ENCODE measurements at regions not wholly inside any gene's neighbourhood (a gene's known extent, or its start where the extent isn't known, plus 50 kb on each side); places are given as distances from the start of the nearest gene placed in this dataset. TPM values are rescaled to one million over a fixed set of nuclear protein-coding genes. Genes with fewer than 3 reads are reported as not detected.

- H3K4me2 ChIP-seq (ENCODE audit: low read length, poor library complexity, severe bottlenecking): no peak overlapping the region
- H4K8ac ChIP-seq (ENCODE audit: low read length): no peak overlapping the region
- no peaks in the 10 kb centered on the region for H3K4me1 ChIP-seq (ENCODE audit: control insufficient read depth, insufficient read depth, low read depth, low read length)
- no peak overlapping the region for H2BK12ac ChIP-seq (ENCODE audit: low read length in 2 of 2)
- H3K9ac ChIP-seq (ENCODE audit: low read length): no peak overlapping the region
- no peak overlapping the region for H3K14ac ChIP-seq (ENCODE audit: low read length in 2 of 2)
- no peak overlapping the region for H4K91ac ChIP-seq (ENCODE audit: low read length)
- no peak overlapping the region for H3K4me3 ChIP-seq (ENCODE audit: insufficient read depth in 1 of 2, low read depth in 1 of 2, low read length in 2 of 2)
- 94% methylated on average over 3 of the region's 4 CpGs for WGBS
- no peak overlapping the region for H2AFZ ChIP-seq (ENCODE audit: low read depth, low read length)
- no peaks in the 10 kb centered on the region for H3K79me1 ChIP-seq (replicated peaks; ENCODE audit: low read length, poor library complexity, severe bottlenecking)
- no peaks in the 10 kb centered on the region for H3K9me3 ChIP-seq (ENCODE audit: control insufficient read depth, low read length)
- H3K27ac ChIP-seq (ENCODE audit: low read length, poor library complexity, severe bottlenecking): no peak overlapping the region
- H3K36me3 ChIP-seq (ENCODE audit: control insufficient read depth in 1 of 2, insufficient read depth in 2 of 2, low read depth in 1 of 2, low read length in 2 of 2): peaks cover 3 to 19% of the 10 kb centered on the region in 2 experiments
- H3K27me3 ChIP-seq (ENCODE audit: control insufficient read depth in 1 of 2, insufficient read depth in 1 of 2, low read length in 2 of 2): no peaks in the 10 kb centered on the region
- H2AK5ac ChIP-seq (ENCODE audit: low read length, severe bottlenecking): no peak overlapping the region
- H2BK5ac ChIP-seq (ENCODE audit: low read depth, low read length, poor library complexity, severe bottlenecking): no peak overlapping the region
- DNase-seq: no peak
- no peak overlapping the region for H3K23ac ChIP-seq (ENCODE audit: low read length in 2 of 2)
- H3K4ac ChIP-seq (ENCODE audit: low read depth in 1 of 2, low read length in 2 of 2): no peak overlapping the region
- H2BK120ac ChIP-seq (ENCODE audit: low read depth, low read length): no peak overlapping the region
- H2BK15ac ChIP-seq (ENCODE audit: low read depth, poor library complexity, severe bottlenecking): no peak overlapping the region
- no peak overlapping the region for H3K18ac ChIP-seq (ENCODE audit: low read depth in 1 of 2, low read length in 2 of 2)
These were observed 53.8 kb upstream of the DPH5 start for GRCh38 chr1:101079341-101079740.

DNA sequence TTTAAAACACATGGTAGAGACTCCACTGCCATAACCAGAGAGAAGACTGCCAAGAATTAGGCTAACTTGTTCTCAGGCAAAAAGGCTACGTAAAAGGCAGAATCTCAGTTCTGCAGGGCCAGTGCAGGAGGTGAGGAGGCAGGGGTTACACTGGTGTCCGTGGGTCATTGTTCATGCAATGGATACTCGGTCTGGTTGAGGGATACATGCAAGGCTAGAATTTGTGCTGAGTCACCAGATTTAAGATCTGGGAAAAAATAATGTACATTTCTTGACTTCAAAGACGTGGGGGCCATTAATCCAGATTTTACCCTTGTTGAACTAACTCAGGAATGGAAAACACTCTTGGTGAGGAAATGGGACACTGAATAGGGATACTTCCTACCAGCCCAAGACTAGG lies 52.3 kb upstream of the DPH5 start:
- no peak overlapping the region for H3K4me3 ChIP-seq (ENCODE audit: insufficient read depth in 1 of 2, low read depth in 1 of 2, low read length in 2 of 2)
- H4K91ac ChIP-seq (ENCODE audit: low read length): no peak overlapping the region
- no peak overlapping the region for H2BK5ac ChIP-seq (ENCODE audit: low read depth, low read length, poor library complexity, severe bottlenecking)
- no peak overlapping the region for H3K18ac ChIP-seq (ENCODE audit: low read depth in 1 of 2, low read length in 2 of 2)
- H3K27me3 ChIP-seq (ENCODE audit: control insufficient read depth in 1 of 2, insufficient read depth in 1 of 2, low read length in 2 of 2): no peaks in the 10 kb centered on the region
- peak overlapping the region in 1 of 2 experiments; percentile 25 for H2BK12ac ChIP-seq (ENCODE audit: low read length in 2 of 2)
- H3K14ac ChIP-seq (ENCODE audit: low read length in 2 of 2): no peak overlapping the region
- no peaks in the 10 kb centered on the region for H3K4me1 ChIP-seq (ENCODE audit: control insufficient read depth, insufficient read depth, low read depth, low read length)
- no peak overlapping the region for H2BK15ac ChIP-seq (ENCODE audit: low read depth, poor library complexity, severe bottlenecking)
- H2AFZ ChIP-seq (ENCODE audit: low read depth, low read length): no peak overlapping the region
- H3K23ac ChIP-seq (ENCODE audit: low read length in 2 of 2): no peak overlapping the region
- no peak for DNase-seq
- no peak overlapping the region for H3K9ac ChIP-seq (ENCODE audit: low read length)
- H3K27ac ChIP-seq (ENCODE audit: low read length, poor library complexity, severe bottlenecking): no peak overlapping the region
- WGBS: 96% methylated on average over 4 of the region's 4 CpGs
- peaks cover 3 to 19% of the 10 kb centered on the region in 2 experiments for H3K36me3 ChIP-seq (ENCODE audit: control insufficient read depth in 1 of 2, insufficient read depth in 2 of 2, low read depth in 1 of 2, low read length in 2 of 2)
- H3K79me1 ChIP-seq (replicated peaks; ENCODE audit: low read length, poor library complexity, severe bottlenecking): no peaks in the 10 kb centered on the region
- no peaks in the 10 kb centered on the region for H3K9me3 ChIP-seq (ENCODE audit: control insufficient read depth, low read length)
- H2AK5ac ChIP-seq (ENCODE audit: low read length, severe bottlenecking): no peak overlapping the region
- H3K4me2 ChIP-seq (ENCODE audit: low read length, poor library complexity, severe bottlenecking): no peak overlapping the region
- no peak overlapping the region for H4K8ac ChIP-seq (ENCODE audit: low read length)
- no peak overlapping the region for H2BK120ac ChIP-seq (ENCODE audit: low read depth, low read length)
- no peak overlapping the region for H3K4ac ChIP-seq (ENCODE audit: low read depth in 1 of 2, low read length in 2 of 2)

DNA sequence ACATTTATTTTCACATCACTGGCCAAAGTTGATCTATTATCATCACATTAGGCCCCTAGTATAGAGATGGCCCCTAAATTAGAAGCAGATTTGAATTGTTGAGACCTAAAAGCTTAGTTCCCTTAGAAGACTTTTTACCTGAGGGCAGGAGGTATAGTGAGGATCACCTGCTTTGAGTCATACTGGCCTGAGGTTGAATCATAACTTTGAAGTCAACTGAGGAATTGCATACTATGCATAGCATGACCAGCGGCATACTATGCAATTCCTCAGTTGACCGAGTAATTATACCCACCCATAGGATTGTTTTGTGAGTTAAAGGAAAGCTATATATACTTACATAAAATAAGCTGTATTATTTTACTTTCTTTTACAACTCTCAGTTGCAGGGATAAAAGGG lies 50.3 kb upstream of the DPH5 start:
- no peak overlapping the region for H3K18ac ChIP-seq (ENCODE audit: low read depth in 1 of 2, low read length in 2 of 2)
- peaks cover 2% of the 10 kb centered on the region for H3K79me1 ChIP-seq (replicated peaks; ENCODE audit: low read length, poor library complexity, severe bottlenecking)
- no peak overlapping the region for H3K4me2 ChIP-seq (ENCODE audit: low read length, poor library complexity, severe bottlenecking)
- no peaks in the 10 kb centered on the region for H3K9me3 ChIP-seq (ENCODE audit: control insufficient read depth, low read length)
- no peak overlapping the region for H3K23ac ChIP-seq (ENCODE audit: low read length in 2 of 2)
- H2AK5ac ChIP-seq (ENCODE audit: low read length, severe bottlenecking): no peak overlapping the region
- H2AFZ ChIP-seq (ENCODE audit: low read depth, low read length): no peak overlapping the region
- H2BK120ac ChIP-seq (ENCODE audit: low read depth, low read length): no peak overlapping the region
- no peak overlapping the region for H3K27ac ChIP-seq (ENCODE audit: low read length, poor library complexity, severe bottlenecking)
- H4K8ac ChIP-seq (ENCODE audit: low read length): no peak overlapping the region
- no peak for DNase-seq
- H3K4me1 ChIP-seq (ENCODE audit: control insufficient read depth, insufficient read depth, low read depth, low read length): no peaks in the 10 kb centered on the region
- WGBS: no CpG with 5 or more reads among the region's 2 CpGs
- H3K27me3 ChIP-seq (ENCODE audit: control insufficient read depth in 1 of 2, insufficient read depth in 1 of 2, low read length in 2 of 2): no peaks in the 10 kb centered on the region
- H3K14ac ChIP-seq (ENCODE audit: low read length in 2 of 2): no peak overlapping the region
- no peak overlapping the region for H2BK5ac ChIP-seq (ENCODE audit: low read depth, low read length, poor library complexity, severe bottlenecking)
- no peak overlapping the region for H3K9ac ChIP-seq (ENCODE audit: low read length)
- peaks cover 3 to 19% of the 10 kb centered on the region in 2 experiments for H3K36me3 ChIP-seq (ENCODE audit: control insufficient read depth in 1 of 2, insufficient read depth in 2 of 2, low read depth in 1 of 2, low read length in 2 of 2)
- no peak overlapping the region for H4K91ac ChIP-seq (ENCODE audit: low read length)
- H3K4me3 ChIP-seq (ENCODE audit: insufficient read depth in 1 of 2, low read depth in 1 of 2, low read length in 2 of 2): no peak overlapping the region
- no peak overlapping the region for H3K4ac ChIP-seq (ENCODE audit: low read depth in 1 of 2, low read length in 2 of 2)
- H2BK15ac ChIP-seq (ENCODE audit: low read depth, poor library complexity, severe bottlenecking): no peak overlapping the region
- no peak overlapping the region for H2BK12ac ChIP-seq (ENCODE audit: low read length in 2 of 2)

Small RNA genes in the stretch of these regions (small RNA-seq; reads per million reads assigned to genes)
- gene RF00424 (ENCODE audit: low read depth): not detected

Data from mesenchymal stem cell (in vitro differentiated cells and primary cell).